HCT116 (cell line): ENCODE measurements at regions not wholly inside any gene's neighbourhood (a gene's known extent, or its start where the extent isn't known, plus 50 kb on each side); places are given as distances from the start of the nearest gene placed in this dataset.

ENCODE experiments used
- ATAC-seq: fragments of 200-7000 bp; cut with Tn5 transposase; 2 replicates; pipeline ENCODE4 v1.9.1; 2020; ENCODE audit warnings: mild to moderate bottlenecking, moderate library complexity
- BruUV-seq: library from RNA; stranded (reverse); fragments of 400-500 nt; replicated peaks from 2 replicates; lab custom pipeline; 2021; lab: Mats Ljungman, UMichigan
- CTCF ChIA-PET: fragments of 300-600 bp; sonication (Branson Sonifier 250); formaldehyde crosslinking; loops from one replicate; lab custom pipeline; 2021; ENCODE audit warnings: antibody characterized with exemption; lab: Charles Lee
- POLR2A ChIA-PET: fragments of 300-600, 350-600 bp; sonication (Branson Sonifier 250); formaldehyde crosslinking; loops from one replicate; lab custom pipeline; 2021; ENCODE audit warnings: antibody characterized with exemption; lab: Charles Lee
- RAD21 ChIA-PET, 2 experiments: fragments of 300-600 bp; sonication (Branson Sonifier 250); formaldehyde crosslinking; loops; one replicate each; lab custom pipeline; 2023; ENCODE audit warnings: low total read pairs in 2 of 2; ENCODE audit not compliant: uncharacterized antibody in 2 of 2, unreplicated experiment in 2 of 2, low non-redundant PET in 1 of 2; lab: Charles Lee
- DNase-seq: peaks from one replicate; pipeline ENCODE4 v3.0.0-alpha.2; 2010; ENCODE audit warnings: low read depth, low spot score
- H2AFZ ChIP-seq: fragments of 200-600 bp; shearing (Covaris generic), sonication (generic); 2 replicates; pipeline ENCODE4 v1.6.1; 2017; ENCODE audit warnings: low read depth, mixed run types, mixed read lengths, antibody characterized with exemption, low read length; ENCODE audit not compliant: poor library complexity, severe bottlenecking
- H3K27ac ChIP-seq: 2 replicates; pipeline ENCODE4 v1.5.1; 2012; ENCODE audit warnings: low read depth, low read length
- H3K27me3 ChIP-seq: fragments of 200-600 bp; sonication (generic); 2 replicates; pipeline ENCODE4 v1.6.1; 2016; ENCODE audit warnings: mixed run types, low read length, mixed read lengths; ENCODE audit not compliant: insufficient read depth
- H3K36me3 ChIP-seq, 2 experiments: fragments of 200-500 bp in 1 of 2; fragments of 200-600 bp in 1 of 2; sonication (Bioruptor generic) in 1 of 2; sonication (generic) in 1 of 2; 2 replicates each; pipeline versions ENCODE4 v1.5.1 to v1.6.1; 2014 to 2016; ENCODE audit warnings: low read length in 2 of 2, inconsistent platforms in 1 of 2, mixed read lengths in 1 of 2, mixed run types in 1 of 2; ENCODE audit not compliant: insufficient read depth in 2 of 2, control insufficient read depth in 1 of 2
- H3K4me1 ChIP-seq, 2 experiments: fragments of 200-600 bp in 1 of 2; sonication (generic) in 1 of 2; 2 replicates each; pipeline versions ENCODE4 v1.5.1 to v1.6.1; 2012 to 2017; ENCODE audit warnings: low read length in 2 of 2, inconsistent platforms in 1 of 2, mild to moderate bottlenecking in 1 of 2, mixed read lengths in 1 of 2, mixed run types in 1 of 2, moderate library complexity in 1 of 2; ENCODE audit not compliant: insufficient read depth in 2 of 2, control insufficient read depth in 1 of 2
- H3K4me2 ChIP-seq: fragments of 200-600 bp; sonication (generic); 2 replicates; pipeline ENCODE4 v1.6.1; 2017; ENCODE audit warnings: mixed run types, low read length, mixed read lengths
- H3K4me3 ChIP-seq, 2 experiments: fragments of 200-600 bp in 1 of 2; sonication (generic) in 1 of 2; replicated peaks in 1 of 2; 2 replicates each; pipeline ENCODE4 v1.5.1; 2011 to 2016; ENCODE audit warnings: low read length in 2 of 2, control low read depth in 1 of 2, low read depth in 1 of 2, mild to moderate bottlenecking in 1 of 2, mixed read lengths in 1 of 2, mixed run types in 1 of 2
- H3K79me2 ChIP-seq: fragments of 200-600 bp; sonication (generic); 2 replicates; pipeline ENCODE4 v1.6.1; 2017; ENCODE audit warnings: mild to moderate bottlenecking, mixed run types, low read length, moderate library complexity, mixed read lengths; ENCODE audit not compliant: insufficient read depth
- H3K9ac ChIP-seq: fragments of 200-600 bp; sonication (generic); 2 replicates; pipeline ENCODE4 v1.6.1; 2016; ENCODE audit warnings: low read length, mixed read lengths
- H3K9me2 ChIP-seq: fragments of 200-600 bp; sonication (generic), shearing (Covaris generic); 2 replicates; pipeline ENCODE4 v1.6.1; 2017; ENCODE audit warnings: mixed run types, mild to moderate bottlenecking, moderate library complexity; ENCODE audit not compliant: insufficient read depth
- H3K9me3 ChIP-seq, 2 experiments: fragments of 200-500 bp in 1 of 2; fragments of 200-600 bp in 1 of 2; sonication (Bioruptor generic) in 1 of 2; sonication (generic) in 1 of 2; 2 replicates each; pipeline ENCODE4 v1.6.1; 2014 to 2017; ENCODE audit warnings: low read length in 2 of 2, mixed read lengths in 2 of 2, inconsistent platforms in 1 of 2, low read depth in 1 of 2, mild to moderate bottlenecking in 1 of 2, mixed run types in 1 of 2, moderate library complexity in 1 of 2; ENCODE audit not compliant: control insufficient read depth in 1 of 2, insufficient read depth in 1 of 2
- H4K20me1 ChIP-seq: fragments of 200-600 bp; sonication (generic), shearing (Covaris generic); 2 replicates; pipeline ENCODE4 v1.6.1; 2017; ENCODE audit warnings: mixed run types, mild to moderate bottlenecking, moderate library complexity; ENCODE audit not compliant: insufficient read depth
- CBX3 ChIP-seq: IDR thresholded peaks from 2 replicates; pipeline ENCODE4 v1.6.1; 2012; ENCODE audit warnings: low read depth
- CEBPB ChIP-seq: IDR thresholded peaks from 2 replicates; pipeline ENCODE4 v1.6.1; 2012; ENCODE audit warnings: low read depth
- EZH2 ChIP-seq: fragments of 200-600 bp; sonication (generic); IDR thresholded peaks from 2 replicates; pipeline ENCODE4 v1.6.1; 2017; ENCODE audit warnings: antibody characterized with exemption, mixed run types
- POLR2A ChIP-seq: IDR thresholded peaks from 2 replicates; pipeline ENCODE4 v1.7.0; 2011; ENCODE audit warnings: borderline replicate concordance; ENCODE audit not compliant: insufficient read depth, insufficient read length; ENCODE audit errors: extremely low read depth
- SP1 ChIP-seq: IDR thresholded peaks from 2 replicates; pipeline ENCODE4 v1.6.1; 2012; ENCODE audit warnings: low read depth
- SRF ChIP-seq: IDR thresholded peaks from 2 replicates; pipeline ENCODE4 v1.6.1; 2012; ENCODE audit warnings: low read depth
- YY1 ChIP-seq: IDR thresholded peaks from 2 replicates; pipeline ENCODE4 v1.6.1; 2011; ENCODE audit warnings: low read length, low read depth, moderate library complexity, mild to moderate bottlenecking; ENCODE audit not compliant: insufficient replicate concordance; ENCODE audit errors: extremely low read depth
- intact Hi-C: fragments of 100-400 bp; cut with micrococcal nuclease; formaldehyde crosslinking; loops from 2 replicates; pipeline ENCODE4 v1.10.0; 2022
- TF ChIP-seq, protein P1 (sequence below): IDR thresholded peaks from 2 replicates; pipeline ENCODE4 v1.6.1; 2012; ENCODE audit warnings: low read depth
- TF ChIP-seq, protein P2 (sequence below): IDR thresholded peaks from 2 replicates; pipeline ENCODE4 v1.6.1; 2012
- TF ChIP-seq, protein P3 (sequence below): IDR thresholded peaks from 2 replicates; pipeline ENCODE4 v1.6.1; 2011; ENCODE audit warnings: mild to moderate bottlenecking, low read length, moderate library complexity; ENCODE audit not compliant: insufficient replicate concordance; ENCODE audit errors: extremely low read depth

DNA sequence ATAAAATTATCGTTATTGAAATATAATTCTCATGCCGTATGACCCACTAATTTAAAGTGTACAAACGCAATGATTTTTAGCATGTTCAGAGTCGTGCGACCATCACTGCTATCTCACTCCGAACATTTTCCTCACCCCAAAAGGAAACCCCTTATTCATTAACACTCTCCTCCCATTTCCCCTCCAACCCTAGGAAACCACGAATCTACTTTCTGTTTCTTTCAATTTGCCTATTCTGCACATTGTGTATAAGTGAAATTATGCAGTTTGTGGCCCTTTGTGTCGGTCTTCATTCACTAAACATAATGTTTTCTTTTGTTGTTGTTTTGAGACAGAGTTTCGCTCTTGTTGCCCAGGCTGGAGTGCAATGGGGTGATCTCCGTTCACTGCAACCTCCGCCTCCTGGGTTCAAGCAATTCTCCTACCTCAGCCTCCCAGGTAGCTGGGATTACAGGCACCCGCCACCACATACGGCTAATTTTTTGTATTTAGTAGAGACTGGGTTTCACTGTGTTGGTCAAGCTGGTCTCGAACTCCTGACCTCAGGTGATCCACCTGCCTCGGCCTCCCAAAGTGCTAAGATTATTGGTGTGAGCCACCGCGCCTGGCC is 99.7 kb upstream of the ZNF217 start (continued):
- TF ChIP-seq, protein P1, sequence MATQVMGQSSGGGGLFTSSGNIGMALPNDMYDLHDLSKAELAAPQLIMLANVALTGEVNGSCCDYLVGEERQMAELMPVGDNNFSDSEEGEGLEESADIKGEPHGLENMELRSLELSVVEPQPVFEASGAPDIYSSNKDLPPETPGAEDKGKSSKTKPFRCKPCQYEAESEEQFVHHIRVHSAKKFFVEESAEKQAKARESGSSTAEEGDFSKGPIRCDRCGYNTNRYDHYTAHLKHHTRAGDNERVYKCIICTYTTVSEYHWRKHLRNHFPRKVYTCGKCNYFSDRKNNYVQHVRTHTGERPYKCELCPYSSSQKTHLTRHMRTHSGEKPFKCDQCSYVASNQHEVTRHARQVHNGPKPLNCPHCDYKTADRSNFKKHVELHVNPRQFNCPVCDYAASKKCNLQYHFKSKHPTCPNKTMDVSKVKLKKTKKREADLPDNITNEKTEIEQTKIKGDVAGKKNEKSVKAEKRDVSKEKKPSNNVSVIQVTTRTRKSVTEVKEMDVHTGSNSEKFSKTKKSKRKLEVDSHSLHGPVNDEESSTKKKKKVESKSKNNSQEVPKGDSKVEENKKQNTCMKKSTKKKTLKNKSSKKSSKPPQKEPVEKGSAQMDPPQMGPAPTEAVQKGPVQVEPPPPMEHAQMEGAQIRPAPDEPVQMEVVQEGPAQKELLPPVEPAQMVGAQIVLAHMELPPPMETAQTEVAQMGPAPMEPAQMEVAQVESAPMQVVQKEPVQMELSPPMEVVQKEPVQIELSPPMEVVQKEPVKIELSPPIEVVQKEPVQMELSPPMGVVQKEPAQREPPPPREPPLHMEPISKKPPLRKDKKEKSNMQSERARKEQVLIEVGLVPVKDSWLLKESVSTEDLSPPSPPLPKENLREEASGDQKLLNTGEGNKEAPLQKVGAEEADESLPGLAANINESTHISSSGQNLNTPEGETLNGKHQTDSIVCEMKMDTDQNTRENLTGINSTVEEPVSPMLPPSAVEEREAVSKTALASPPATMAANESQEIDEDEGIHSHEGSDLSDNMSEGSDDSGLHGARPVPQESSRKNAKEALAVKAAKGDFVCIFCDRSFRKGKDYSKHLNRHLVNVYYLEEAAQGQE: no peak
- TF ChIP-seq, protein P2, sequence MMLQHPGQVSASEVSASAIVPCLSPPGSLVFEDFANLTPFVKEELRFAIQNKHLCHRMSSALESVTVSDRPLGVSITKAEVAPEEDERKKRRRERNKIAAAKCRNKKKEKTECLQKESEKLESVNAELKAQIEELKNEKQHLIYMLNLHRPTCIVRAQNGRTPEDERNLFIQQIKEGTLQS: no peak
- TF ChIP-seq, protein P3, sequence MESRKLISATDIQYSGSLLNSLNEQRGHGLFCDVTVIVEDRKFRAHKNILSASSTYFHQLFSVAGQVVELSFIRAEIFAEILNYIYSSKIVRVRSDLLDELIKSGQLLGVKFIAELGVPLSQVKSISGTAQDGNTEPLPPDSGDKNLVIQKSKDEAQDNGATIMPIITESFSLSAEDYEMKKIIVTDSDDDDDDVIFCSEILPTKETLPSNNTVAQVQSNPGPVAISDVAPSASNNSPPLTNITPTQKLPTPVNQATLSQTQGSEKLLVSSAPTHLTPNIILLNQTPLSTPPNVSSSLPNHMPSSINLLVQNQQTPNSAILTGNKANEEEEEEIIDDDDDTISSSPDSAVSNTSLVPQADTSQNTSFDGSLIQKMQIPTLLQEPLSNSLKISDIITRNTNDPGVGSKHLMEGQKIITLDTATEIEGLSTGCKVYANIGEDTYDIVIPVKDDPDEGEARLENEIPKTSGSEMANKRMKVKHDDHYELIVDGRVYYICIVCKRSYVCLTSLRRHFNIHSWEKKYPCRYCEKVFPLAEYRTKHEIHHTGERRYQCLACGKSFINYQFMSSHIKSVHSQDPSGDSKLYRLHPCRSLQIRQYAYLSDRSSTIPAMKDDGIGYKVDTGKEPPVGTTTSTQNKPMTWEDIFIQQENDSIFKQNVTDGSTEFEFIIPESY: no peak
- TF ChIP-seq POLR2A: no peak
- no peak for TF ChIP-seq SP1
- TF ChIP-seq SRF: no peak

DNA sequence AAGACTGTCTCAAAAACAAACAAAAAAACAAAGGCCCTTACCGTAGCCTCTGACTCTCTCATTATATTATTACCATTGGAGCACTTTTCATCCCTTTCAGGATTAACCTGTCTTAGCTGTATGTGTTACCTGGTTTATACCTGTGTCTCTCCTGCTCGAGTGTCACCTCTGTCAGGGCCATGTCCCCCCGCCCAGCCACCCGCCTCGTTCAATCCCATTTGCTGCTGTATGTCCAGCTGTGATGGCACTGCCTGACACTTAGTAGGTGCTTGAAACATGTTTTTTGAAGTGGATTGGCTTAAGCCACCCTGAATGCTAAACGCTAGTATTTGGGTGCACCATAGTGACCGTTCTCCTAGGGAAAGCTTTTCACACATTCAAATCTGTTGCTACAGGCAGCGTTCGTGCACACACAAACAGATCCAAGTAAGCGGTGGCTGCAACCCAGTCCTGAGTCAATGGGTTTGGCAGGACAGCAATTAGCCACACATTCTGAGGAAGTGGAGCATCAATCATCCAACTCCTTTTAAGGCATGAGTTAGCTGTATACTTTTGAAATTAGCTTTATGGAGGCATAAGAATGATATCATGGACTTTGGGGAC is 98.9 kb upstream of the ZNF217 start:
- intact Hi-C loops: no loop called here
- H3K4me3 ChIP-seq: no peak overlapping the region
- no peaks in the 10 kb centered on the region for H4K20me1 ChIP-seq
- RAD21 ChIA-PET: no interaction called here
- H2AFZ ChIP-seq: no peak overlapping the region
- DNase-seq (no peak), ATAC-seq (no peak)
- H3K79me2 ChIP-seq: no peaks in the 10 kb centered on the region
- no TSS peak for BruUV-seq
- no peaks in the 10 kb centered on the region for H3K9me3 ChIP-seq
- no peak overlapping the region for H3K9ac ChIP-seq
- POLR2A ChIA-PET: interaction anchor here (0.6 kb wide), 1 partner anchor 78 kb away, joined by 4 read pairs; no protein-coding TSS in a partner anchor
- peaks cover 8 to 19% of the 10 kb centered on the region in 2 experiments; a peak in 3 of 4 replicates for H3K4me1 ChIP-seq
- no peak overlapping the region for H3K27ac ChIP-seq
- H3K27me3 ChIP-seq: no peaks in the 10 kb centered on the region
- H3K4me2 ChIP-seq: no peak overlapping the region
- CTCF ChIA-PET: no interaction called here
- H3K9me2 ChIP-seq: no peaks in the 10 kb centered on the region
- H3K36me3 ChIP-seq: no peaks in the 10 kb centered on the region
- TF ChIP-seq CBX3 (no peak), YY1 (no peak), EZH2 (no peak), CEBPB (no peak)
- TF ChIP-seq, protein P3: no peak
- TF ChIP-seq, protein P1: no peak
